ENCODE measurements at regions not wholly inside any gene's neighbourhood (a gene's known extent, or its start where the extent isn't known, plus 50 kb on each side); places are given as distances from the start of the nearest gene placed in this dataset.
A peak's percentile ranks its signal among the peaks of the same experiment; 100 is the strongest.

DNA sequence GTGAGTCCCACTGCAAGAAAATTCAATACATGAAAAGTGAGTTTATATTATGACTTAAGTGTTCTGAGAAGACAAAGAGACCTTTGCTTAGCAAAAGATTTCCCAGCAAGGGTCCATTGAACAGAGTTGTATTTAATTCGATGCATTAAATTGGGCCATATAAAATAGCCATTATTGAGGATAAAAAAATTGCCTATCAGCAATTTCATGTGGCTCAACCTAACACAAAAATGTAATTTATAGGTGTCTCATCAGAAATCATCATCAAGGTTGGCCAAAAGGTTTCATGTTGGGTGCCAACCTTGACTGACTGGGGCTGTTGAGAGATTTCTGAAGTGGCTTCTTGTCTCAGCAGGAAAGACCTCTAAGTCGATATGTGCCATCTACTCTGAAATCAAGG lies 84.8 kb upstream of the TOX3 start:
- Mint-ChIP-seq H3K4me1 (no peaks in the 10 kb centered on the region), H3K27me3 (no peaks in the 10 kb centered on the region), H3K4me3 (no peak overlapping the region), H3K36me3 (no peaks in the 10 kb centered on the region), H3K9me3 (peaks cover 5% of the 10 kb centered on the region), H3K27ac (no peak overlapping the region)

DNA sequence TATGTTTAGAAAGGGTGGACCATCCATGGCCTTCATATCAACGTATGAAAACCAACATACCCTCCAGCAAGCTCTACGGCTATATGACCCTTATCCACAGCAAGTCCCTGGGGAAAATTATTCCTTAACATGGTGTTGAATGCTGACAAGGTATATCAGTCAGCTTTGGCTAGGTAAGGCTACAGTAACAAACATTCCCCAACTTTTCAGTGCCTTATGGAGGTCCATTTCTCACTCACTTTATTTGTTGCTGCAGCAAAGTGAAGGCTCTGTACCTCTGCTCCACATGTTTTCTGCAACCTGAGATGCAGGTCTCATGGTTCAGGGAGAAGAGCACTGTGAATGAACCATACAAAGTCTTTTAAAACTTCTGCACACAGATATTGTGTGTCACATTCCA lies 83.8 kb upstream of the TOX3 start:
- no peak overlapping the region for H3K27ac Mint-ChIP-seq

DNA sequence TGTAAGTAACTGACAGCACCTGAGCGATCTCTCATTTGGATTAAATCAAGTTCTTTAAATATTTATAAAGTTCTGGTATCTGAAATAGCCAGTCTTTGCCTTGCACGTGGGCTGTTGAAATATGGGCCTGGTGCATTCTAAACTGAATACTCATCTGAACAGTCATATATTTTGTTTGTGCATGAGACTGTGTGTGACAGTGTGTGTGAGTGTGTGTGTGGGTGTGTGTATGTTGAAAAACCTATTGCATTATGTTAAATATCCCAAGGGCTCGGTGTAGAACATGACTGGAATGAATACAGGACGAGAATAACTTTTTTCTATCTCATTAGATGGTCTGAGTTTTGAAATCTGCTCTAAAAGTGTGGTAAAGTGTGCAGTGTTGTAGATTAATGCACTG lies 82.4 kb upstream of the TOX3 start:
- no peak overlapping the region for H3K4me3 Mint-ChIP-seq
- H3K9me3 Mint-ChIP-seq: no peaks in the 10 kb centered on the region
- H3K27me3 Mint-ChIP-seq: no peaks in the 10 kb centered on the region
- H3K36me3 Mint-ChIP-seq: no peaks in the 10 kb centered on the region
- H3K27ac Mint-ChIP-seq: no peak overlapping the region
- no peaks in the 10 kb centered on the region for H3K4me1 Mint-ChIP-seq

More for the DNA sequence above, 83.8 kb upstream of the TOX3 start:
- no peak overlapping the region for H3K4me3 Mint-ChIP-seq
- no peaks in the 10 kb centered on the region for H3K9me3 Mint-ChIP-seq
- no peaks in the 10 kb centered on the region for H3K36me3 Mint-ChIP-seq
- H3K27me3 Mint-ChIP-seq: no peaks in the 10 kb centered on the region
- H3K4me1 Mint-ChIP-seq: no peaks in the 10 kb centered on the region

DNA sequence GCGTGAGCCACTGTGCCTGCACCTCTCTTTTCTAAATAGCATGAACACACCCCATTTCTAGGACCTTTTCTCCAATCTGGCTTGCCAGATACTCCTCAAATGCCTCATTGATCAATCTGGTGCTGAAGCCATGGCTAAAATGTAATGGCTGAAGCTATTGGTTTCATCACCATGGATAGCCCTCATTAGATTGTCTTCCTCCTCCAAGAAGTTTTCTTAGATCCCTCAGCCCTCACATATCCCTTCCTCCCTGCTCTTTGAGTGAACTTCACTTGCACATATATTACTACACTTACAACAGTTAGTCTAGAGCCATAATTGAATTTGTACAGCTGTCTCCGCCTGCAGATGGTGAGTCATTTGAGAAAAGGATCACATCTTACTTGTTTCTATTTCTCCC lies 77.9 kb upstream of the TOX3 start:
- no peaks in the 10 kb centered on the region for H3K36me3 Mint-ChIP-seq
- no peaks in the 10 kb centered on the region for H3K9me3 Mint-ChIP-seq
- peaks cover 2% of the 10 kb centered on the region for H3K27me3 Mint-ChIP-seq
- H3K4me1 Mint-ChIP-seq: no peaks in the 10 kb centered on the region
- no peak overlapping the region for H3K4me3 Mint-ChIP-seq
- H3K27ac Mint-ChIP-seq: no peak overlapping the region

DNA sequence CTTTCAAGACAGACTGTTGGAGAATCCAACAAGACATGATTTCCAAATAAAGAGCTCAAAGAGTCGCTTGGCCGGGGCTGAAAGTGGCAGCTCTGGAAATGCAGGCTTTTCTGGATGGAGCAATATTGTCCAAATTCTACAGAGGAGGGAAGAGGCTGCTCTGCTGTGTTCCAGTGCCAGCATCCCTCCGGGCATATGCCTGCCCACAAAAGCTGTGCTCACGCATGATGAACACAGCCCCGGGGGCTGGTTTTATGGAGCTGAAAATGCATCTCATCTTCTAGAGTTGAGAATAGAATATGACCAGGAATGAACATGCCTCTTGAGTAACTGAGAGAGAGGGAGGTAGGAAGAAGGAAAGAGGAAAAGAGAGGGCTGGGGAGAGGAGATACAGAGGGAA lies 74.7 kb upstream of the TOX3 start:
- no peaks in the 10 kb centered on the region for H3K4me1 Mint-ChIP-seq
- H3K36me3 Mint-ChIP-seq: no peaks in the 10 kb centered on the region
- H3K27me3 Mint-ChIP-seq: peaks cover 2% of the 10 kb centered on the region
- no peak overlapping the region for H3K4me3 Mint-ChIP-seq
- H3K9me3 Mint-ChIP-seq: peaks cover 6% of the 10 kb centered on the region
- H3K27ac Mint-ChIP-seq: peak overlapping the region; percentile 75

DNA sequence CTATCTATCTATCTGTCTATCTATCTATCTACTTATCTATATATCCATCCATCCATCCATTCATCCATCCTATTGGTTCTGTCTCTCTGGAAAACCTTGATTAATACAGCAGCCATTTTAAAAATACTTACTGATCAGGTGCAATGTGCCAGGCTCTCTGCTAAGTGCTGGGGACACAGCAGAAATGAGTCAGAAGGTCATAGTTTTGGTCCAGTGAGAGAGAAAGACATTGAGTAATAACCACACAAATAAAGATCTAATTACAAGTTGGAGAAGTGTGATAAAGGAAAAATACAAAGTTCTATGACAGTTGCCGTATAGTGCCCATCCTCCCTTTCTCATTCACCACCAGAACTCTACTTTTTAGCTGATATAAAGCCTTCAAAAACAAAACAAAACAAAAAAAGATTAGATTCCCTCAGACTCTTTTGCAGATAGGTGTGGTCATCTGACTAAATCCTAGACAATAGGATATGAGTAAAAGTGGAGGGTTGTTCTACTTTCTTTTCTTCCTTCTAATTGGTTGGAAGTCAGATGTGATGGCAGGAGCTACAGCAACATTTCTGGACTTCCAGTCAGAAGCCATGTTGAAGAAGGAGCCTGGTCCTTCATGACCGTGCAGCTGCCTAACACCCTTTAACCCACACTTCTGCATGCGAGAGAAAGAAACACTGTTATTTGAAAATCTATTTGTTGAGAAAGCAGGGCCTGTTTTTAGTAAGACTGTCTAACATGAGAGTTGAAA lies 72.0 kb upstream of the TOX3 start:
- Mint-ChIP-seq H3K4me1 (no peaks in the 10 kb centered on the region), H3K27ac (no peak overlapping the region)

DNA sequence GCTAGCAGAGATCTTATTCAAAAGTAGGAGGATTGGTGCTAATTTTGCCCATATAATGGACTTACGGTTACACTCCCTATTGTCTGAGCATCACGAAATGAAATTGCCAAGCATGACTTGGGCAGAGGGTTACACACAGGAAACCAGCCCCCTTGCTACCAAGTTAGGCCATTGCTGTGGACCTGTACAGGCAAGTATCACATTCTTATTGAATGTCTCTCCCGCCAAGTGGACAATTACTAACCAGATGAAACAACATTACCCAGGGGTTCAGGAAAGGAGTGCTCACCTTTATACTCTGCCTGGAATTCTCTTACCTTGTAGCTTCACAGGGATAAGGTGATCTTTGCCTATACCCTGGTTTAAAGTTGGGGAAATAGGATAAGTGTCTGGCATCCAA lies 70.6 kb upstream of the TOX3 start:
- H3K4me3 Mint-ChIP-seq: no peak overlapping the region
- H3K36me3 Mint-ChIP-seq: no peaks in the 10 kb centered on the region
- H3K27me3 Mint-ChIP-seq: peaks cover 2% of the 10 kb centered on the region
- no peaks in the 10 kb centered on the region for H3K4me1 Mint-ChIP-seq
- H3K27ac Mint-ChIP-seq: no peak overlapping the region
- peaks cover 6% of the 10 kb centered on the region for H3K9me3 Mint-ChIP-seq

More for the DNA sequence above, 72.0 kb upstream of the TOX3 start:
- H3K4me3 Mint-ChIP-seq: no peak overlapping the region
- H3K9me3 Mint-ChIP-seq: peaks cover 6% of the 10 kb centered on the region
- no peaks in the 10 kb centered on the region for H3K36me3 Mint-ChIP-seq
- H3K27me3 Mint-ChIP-seq: peaks cover 2% of the 10 kb centered on the region

DNA sequence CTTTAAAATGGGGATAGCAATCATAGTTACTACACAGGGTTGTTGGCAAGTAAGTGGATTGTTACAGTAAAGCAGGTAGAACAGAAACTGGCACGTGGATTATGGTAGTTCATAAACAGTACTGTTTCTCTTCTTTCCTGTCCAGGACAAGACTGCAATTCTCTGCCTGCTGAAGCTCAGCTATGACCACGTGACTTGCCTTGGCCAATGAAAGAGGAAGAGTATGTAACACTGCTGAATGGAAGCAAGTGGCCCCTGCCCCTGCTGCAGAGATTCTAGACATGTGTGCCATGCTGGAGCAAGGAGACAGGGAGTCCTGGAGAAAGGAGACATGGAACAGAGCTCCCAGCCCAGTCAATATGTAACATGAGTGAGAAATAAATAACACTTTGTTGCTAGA lies 66.6 kb upstream of the TOX3 start:
- Mint-ChIP-seq H3K9me3 (peaks cover 4% of the 10 kb centered on the region), H3K27ac (no peak overlapping the region), H3K27me3 (no peaks in the 10 kb centered on the region), H3K36me3 (no peaks in the 10 kb centered on the region), H3K4me1 (no peaks in the 10 kb centered on the region), H3K4me3 (no peak overlapping the region)

DNA sequence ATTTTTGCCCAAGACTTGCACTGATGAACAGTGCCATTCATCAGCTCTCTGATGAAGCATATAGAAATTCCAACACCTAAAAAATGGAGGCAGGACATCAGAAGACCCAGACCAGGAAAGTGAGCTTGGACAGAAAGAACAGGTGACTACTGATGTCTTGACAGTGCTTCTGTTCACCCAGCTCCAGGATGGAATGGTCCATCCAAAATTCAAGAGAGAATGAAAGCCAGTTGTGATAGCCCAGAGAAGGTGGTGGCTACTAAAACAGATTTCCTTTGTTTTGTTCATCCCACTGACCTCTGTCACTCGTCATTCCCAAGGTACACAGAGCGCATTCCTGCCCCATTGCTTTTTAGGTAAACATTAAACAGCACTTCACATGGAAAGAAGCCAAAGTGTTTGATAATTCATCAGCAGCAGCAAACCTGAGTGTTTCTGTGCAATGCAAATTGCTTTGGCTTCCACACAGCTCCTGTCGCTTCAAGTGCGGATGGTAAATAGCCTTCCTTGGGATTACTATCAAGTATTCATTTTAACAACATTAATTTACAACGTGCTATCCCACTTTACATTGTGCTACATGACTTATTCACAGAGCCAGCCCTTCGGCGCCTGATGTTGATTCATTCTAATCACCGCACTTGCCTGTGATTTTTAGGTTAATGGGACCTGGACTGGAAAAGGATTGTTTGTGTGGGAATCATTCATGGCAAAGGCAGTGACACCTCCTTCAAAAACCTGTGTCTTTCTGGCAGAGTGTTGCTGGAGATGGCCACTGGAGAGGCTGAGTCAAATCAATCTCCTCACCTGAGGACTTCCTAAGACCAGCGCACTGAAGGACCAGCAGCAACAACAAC lies 65.1 kb upstream of the TOX3 start:
- H3K4me3 Mint-ChIP-seq: no peak overlapping the region
- no peaks in the 10 kb centered on the region for H3K27me3 Mint-ChIP-seq
- no peaks in the 10 kb centered on the region for H3K36me3 Mint-ChIP-seq
- H3K4me1 Mint-ChIP-seq: no peaks in the 10 kb centered on the region
- H3K9me3 Mint-ChIP-seq: no peaks in the 10 kb centered on the region
- H3K27ac Mint-ChIP-seq: no peak overlapping the region

DNA sequence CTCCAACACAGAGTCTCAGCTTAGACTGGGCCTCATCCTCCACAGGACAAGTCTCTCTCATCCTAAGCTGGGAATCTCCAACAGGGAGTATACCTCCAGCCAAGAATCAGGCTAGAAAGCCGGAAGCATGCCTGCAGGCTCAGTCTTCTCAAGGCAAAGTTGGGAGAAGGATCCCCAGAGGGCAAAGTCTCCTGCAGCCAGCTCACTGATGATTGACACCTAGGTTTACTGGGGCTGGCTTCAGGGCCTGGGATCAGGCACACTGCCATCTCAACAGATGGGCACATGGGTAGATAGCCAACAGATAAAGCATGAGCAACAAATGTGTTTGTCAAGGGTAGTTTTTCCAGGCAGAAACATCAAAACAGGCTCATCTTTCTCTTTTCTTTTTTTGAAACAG lies 56.1 kb upstream of the TOX3 start:
- peaks cover 10% of the 10 kb centered on the region for H3K9me3 Mint-ChIP-seq
- no peak overlapping the region for H3K4me3 Mint-ChIP-seq
- peaks cover 1% of the 10 kb centered on the region for H3K27me3 Mint-ChIP-seq
- H3K4me1 Mint-ChIP-seq: no peaks in the 10 kb centered on the region
- no peaks in the 10 kb centered on the region for H3K36me3 Mint-ChIP-seq
- no peak overlapping the region for H3K27ac Mint-ChIP-seq

DNA sequence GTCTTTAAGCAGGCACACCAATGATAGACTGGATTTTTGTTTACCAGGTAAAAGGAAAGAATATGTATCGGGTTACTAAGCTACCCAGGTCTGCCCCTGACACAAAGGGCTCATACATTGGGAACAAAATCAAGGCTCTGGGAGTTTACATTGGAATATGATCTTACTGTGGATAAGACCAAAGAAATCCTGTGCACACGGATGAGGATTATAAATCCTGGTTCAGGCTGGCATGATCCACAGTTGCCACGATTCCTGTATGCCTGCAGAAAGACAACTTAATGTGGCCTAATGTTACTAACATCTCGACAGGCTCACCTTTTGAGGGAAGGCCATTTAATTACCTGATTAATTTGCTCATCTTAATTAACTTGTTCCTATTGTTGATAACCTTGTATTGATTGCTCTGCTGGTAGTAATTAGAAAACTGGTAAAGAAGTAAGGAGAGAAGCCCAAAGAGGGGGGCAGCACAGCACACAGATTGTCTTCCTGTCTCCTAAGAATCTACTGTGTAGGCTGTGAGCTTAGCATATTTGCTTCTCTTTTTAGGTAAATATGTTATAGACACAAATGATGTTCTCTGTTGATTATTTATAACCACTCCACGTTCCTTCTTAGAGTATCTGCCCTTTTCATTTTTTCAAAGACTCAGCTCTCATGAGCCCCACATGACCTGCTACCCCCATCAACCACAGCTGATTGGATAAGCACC lies 51.0 kb upstream of the TOX3 start:
- Mint-ChIP-seq H3K4me3 (no peak overlapping the region), H3K27me3 (peaks cover 1% of the 10 kb centered on the region), H3K27ac (no peak overlapping the region), H3K9me3 (peaks cover 17% of the 10 kb centered on the region), H3K36me3 (no peaks in the 10 kb centered on the region), H3K4me1 (no peaks in the 10 kb centered on the region)

DNA sequence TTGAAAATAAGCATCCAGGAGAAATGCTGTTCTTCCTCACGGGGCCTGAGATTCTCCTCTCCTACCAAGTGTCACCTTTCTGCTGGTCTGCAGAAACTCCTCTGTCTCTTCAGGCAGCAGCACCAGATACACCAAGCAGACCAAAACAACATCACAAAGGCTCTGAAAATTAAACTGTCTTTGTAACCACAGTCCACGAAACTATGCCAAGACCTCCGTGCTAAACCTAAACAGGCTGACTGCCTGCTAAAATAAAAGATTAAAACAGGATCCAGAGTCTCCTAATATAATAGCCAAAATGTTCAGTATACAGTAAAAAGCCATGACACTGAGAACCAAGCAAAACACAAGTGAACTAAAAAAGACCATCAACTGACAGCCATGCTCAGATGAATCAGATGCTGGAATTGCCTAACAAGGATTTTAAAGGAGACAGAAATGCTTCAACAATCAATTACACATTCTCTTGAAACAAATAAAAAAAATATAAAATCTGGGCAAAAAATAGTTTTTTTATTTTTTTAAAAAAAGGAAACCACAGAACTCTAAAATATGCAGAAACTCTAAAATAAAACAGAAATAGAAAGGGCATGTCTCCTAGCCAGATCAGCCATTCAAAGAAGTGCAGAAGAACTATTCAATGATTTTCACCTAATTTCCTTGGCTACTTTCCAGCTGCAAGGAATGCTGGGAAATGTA lies 50.3 kb upstream of the TOX3 start:
- H3K27me3 Mint-ChIP-seq: peaks cover 1% of the 10 kb centered on the region
- peaks cover 17% of the 10 kb centered on the region for H3K9me3 Mint-ChIP-seq
- H3K4me3 Mint-ChIP-seq: no peak overlapping the region
- H3K4me1 Mint-ChIP-seq: no peaks in the 10 kb centered on the region
- no peaks in the 10 kb centered on the region for H3K36me3 Mint-ChIP-seq
- no peak overlapping the region for H3K27ac Mint-ChIP-seq

Data from activated naive CD4-positive, alpha-beta T cell treated with anti-CD3 and anti-CD28 coated beads, Interleukin-2, amount 50 U/mL, for 24 hours (primary cell).